Fibroblast of skin of right quadriceps (primary cell): ENCODE measurements at regions not wholly inside any gene's neighbourhood (a gene's known extent, or its start where the extent isn't known, plus 50 kb on each side); places are given as distances from the start of the nearest gene placed in this dataset.

Source experiments
- DNase-seq: peaks from one replicate; pipeline ENCODE4 v3.0.0-alpha.2; 2013

- no peak for DNase-seq
Observed at GRCh38 chr6:106918115-106918514, 56.4 kb downstream of the CD24 start.

GRCh38 chr6:106916891-106917290, 57.6 kb downstream of the CD24 start:
- no peak for DNase-seq

GRCh38 chr6:106913676-106914280, 60.8 kb downstream of the CD24 start:
- no peak for DNase-seq

- no peak for DNase-seq
Observed at GRCh38 chr6:106913111-106913510, 61.4 kb downstream of the CD24 start.

- no peak for DNase-seq
Observed at GRCh38 chr6:106912091-106912490, 62.4 kb downstream of the CD24 start.

- DNase-seq: no peak
Observed at GRCh38 chr6:106910999-106911949, 63.3 kb downstream of the CD24 start.

- peak; percentile 5 for DNase-seq
Observed at GRCh38 chr6:106908386-106908840, 66.1 kb downstream of the CD24 start.

- DNase-seq: no peak
Observed at GRCh38 chr6:106907754-106908153, 66.8 kb downstream of the CD24 start.

GRCh38 chr6:106906232-106906631, 68.3 kb downstream of the CD24 start:
- no peak for DNase-seq

GRCh38 chr6:106903299-106903698, 71.2 kb downstream of the CD24 start:
- DNase-seq: no peak

- no peak for DNase-seq
Observed at GRCh38 chr6:106901062-106901461, 73.5 kb downstream of the CD24 start.

- DNase-seq: no peak
Observed at GRCh38 chr6:106899697-106900096, 74.8 kb downstream of the CD24 start.

GRCh38 chr6:106897580-106897979, 76.9 kb downstream of the CD24 start:
- DNase-seq: no peak

GRCh38 chr6:106895703-106896040, 78.9 kb downstream of the CD24 start:
- DNase-seq: no peak

- DNase-seq: no peak
Observed at GRCh38 chr6:106894978-106895702, 79.4 kb downstream of the CD24 start.

- DNase-seq: no peak
Observed at GRCh38 chr6:106892186-106892585, 82.3 kb downstream of the CD24 start.

GRCh38 chr6:106890447-106890846, 84.1 kb downstream of the CD24 start:
- DNase-seq: no peak

- DNase-seq: no peak
Observed at GRCh38 chr6:106889692-106890091, 84.8 kb downstream of the CD24 start.

GRCh38 chr6:106886922-106887797, 87.4 kb downstream of the CD24 start:
- no peak for DNase-seq

GRCh38 chr6:106886081-106886843, 88.3 kb downstream of the CD24 start:
- DNase-seq: no peak

GRCh38 chr6:106885679-106886078, 88.8 kb downstream of the CD24 start:
- DNase-seq: no peak

- no peak for DNase-seq
Observed at GRCh38 chr6:106884576-106884975, 90.0 kb downstream of the CD24 start.
